LNCaP clone FGC (cell line): ENCODE measurements at regions not wholly inside any gene's neighbourhood (a gene's known extent, or its start where the extent isn't known, plus 50 kb on each side); places are given as distances from the start of the nearest gene placed in this dataset.
"Not testable (repeated sequence)": the region's sequence is repeated elsewhere in the genome, so short reads cannot be mapped to it uniquely, and the experiment has no call there.

Experiments used
- DNase-seq: peaks from one replicate; pipeline ENCODE4 v3.0.0-alpha.2; 2011; ENCODE audit warnings: low read depth
- H3K4me3 ChIP-seq: 2 replicates; pipeline ENCODE4 v1.5.1; 2011; ENCODE audit warnings: mild to moderate bottlenecking, low read depth, low read length, control low read depth
- CTCF ChIP-seq: IDR thresholded peaks from 2 replicates; pipeline ENCODE4 v1.5.1; 2012; ENCODE audit warnings: mild to moderate bottlenecking; ENCODE audit not compliant: control insufficient read depth, insufficient read depth; ENCODE audit errors: extremely low read depth

GRCh38 chr15:96978937-96979473, 648.5 kb downstream of the NR2F2 start:
- no peak for TF ChIP-seq CTCF
- DNase-seq = no peak
- H3K4me3 ChIP-seq = no peak overlapping the region

GRCh38 chr15:96984121-96984671, 653.7 kb downstream of the NR2F2 start:
- not testable (repeated sequence) for DNase-seq, H3K4me3 ChIP-seq

GRCh38 chr15:96992817-96993216, 662.3 kb downstream of the NR2F2 start:
- no peak for DNase-seq
- no peak overlapping the region for H3K4me3 ChIP-seq
- no peak for TF ChIP-seq CTCF

GRCh38 chr15:96997538-96997937, 667.0 kb downstream of the NR2F2 start:
- DNase-seq = no peak
- no peak overlapping the region for H3K4me3 ChIP-seq
- TF ChIP-seq CTCF = no peak

GRCh38 chr15:97009031-97009431, 678.5 kb downstream of the NR2F2 start:
- no peak for DNase-seq
- no peak for TF ChIP-seq CTCF

GRCh38 chr15:97012986-97013385, 682.5 kb downstream of the NR2F2 start:
- H3K4me3 ChIP-seq = no peak overlapping the region
- no peak for DNase-seq
- no peak for TF ChIP-seq CTCF

More at GRCh38 chr15:97009031-97009431, 678.5 kb downstream of the NR2F2 start:
- H3K4me3 ChIP-seq = no peak overlapping the region

GRCh38 chr15:97013491-97013890, 683.0 kb downstream of the NR2F2 start:
- no peak for TF ChIP-seq CTCF
- DNase-seq = no peak
- no peak overlapping the region for H3K4me3 ChIP-seq
